ENCODE measurements at regions not wholly inside any gene's neighbourhood (a gene's known extent, or its start where the extent isn't known, plus 50 kb on each side); places are given as distances from the start of the nearest gene placed in this dataset.
A peak's percentile ranks its signal among the peaks of the same experiment; 100 is the strongest.
"Not testable (repeated sequence)": the region's sequence is repeated elsewhere in the genome, so short reads cannot be mapped to it uniquely, and the experiment has no call there.

- no peak for ATAC-seq
These were observed 415.1 kb downstream of the TMEM121 start for GRCh38 chr14:105941226-105942166.

- not testable (repeated sequence) for ATAC-seq
These were observed 416.3 kb downstream of the TMEM121 start for GRCh38 chr14:105942725-105943124.

DNA sequence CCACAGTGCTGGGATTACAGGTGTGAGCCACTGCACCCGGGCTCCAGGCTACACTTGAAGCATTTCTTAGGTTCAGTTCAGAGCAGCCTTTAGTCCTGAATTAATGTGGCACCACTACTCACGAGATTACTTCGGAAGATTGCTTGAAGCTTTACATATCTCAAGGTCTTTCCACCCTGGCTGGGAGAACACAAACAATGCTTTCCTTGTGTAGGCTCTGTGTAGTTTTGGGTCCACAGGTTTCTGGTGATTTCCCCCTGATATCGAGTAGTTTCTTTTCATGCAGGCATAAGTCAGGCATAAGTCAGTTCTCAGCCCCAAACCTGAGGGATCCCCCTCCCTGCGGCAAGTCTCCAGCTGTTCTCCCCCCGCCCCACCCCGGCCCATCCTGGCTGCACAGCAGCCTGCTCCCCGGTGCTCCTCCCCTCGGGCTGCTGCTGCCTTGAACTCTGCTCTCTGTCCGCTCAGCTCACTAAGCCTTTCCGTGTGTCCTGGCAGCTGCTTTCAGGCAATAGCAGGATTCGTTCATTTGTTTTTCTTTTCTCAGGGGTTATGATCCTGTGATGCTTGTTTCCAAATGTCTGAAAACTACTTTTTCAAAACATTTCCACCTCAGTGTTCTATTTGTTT lies 417.7 kb downstream of the TMEM121 start:
- ATAC-seq: no peak

- ATAC-seq: peak; percentile 80
These were observed 418.5 kb downstream of the TMEM121 start for GRCh38 chr14:105944632-105945610.

DNA sequence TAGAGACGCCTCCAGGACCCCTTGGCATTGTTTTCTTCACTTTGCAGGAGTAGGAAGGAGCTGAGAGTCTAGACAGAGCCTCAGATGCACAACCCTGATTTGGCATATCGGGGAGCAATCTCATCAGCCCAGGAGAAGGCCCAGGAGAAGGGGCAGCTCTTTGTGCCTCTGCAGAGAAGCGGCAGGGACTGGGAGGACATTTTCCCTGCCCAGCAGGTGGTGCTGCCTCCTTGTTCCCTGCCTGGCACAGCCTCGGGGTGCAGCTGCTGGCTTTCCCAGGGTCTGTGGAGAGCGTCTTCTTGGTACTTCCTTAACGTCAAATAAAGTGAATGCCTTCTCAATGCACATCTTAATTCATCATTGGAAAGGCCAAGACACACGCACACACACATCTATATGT lies 419.5 kb downstream of the TMEM121 start:
- ATAC-seq: no peak

DNA sequence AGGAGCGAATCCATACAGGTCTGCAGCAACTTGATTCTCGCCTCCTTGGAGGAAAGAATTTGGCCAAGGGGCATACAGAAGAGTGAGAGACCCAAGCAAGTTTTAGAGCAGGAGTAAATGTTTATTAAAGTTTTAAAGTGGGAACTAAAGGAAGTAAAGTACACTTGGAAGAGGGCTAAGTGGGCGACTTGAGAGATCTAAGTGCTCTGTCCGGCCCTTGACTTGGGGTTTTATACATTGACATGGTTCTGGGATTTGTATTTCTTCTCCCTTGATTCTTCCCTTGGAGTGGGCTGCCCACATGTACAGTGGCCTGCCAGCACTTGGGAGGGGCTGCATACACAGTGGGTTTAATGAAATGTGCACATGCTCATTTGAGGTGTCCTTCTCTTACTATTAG lies 421.2 kb downstream of the TMEM121 start:
- no peak for ATAC-seq

DNA sequence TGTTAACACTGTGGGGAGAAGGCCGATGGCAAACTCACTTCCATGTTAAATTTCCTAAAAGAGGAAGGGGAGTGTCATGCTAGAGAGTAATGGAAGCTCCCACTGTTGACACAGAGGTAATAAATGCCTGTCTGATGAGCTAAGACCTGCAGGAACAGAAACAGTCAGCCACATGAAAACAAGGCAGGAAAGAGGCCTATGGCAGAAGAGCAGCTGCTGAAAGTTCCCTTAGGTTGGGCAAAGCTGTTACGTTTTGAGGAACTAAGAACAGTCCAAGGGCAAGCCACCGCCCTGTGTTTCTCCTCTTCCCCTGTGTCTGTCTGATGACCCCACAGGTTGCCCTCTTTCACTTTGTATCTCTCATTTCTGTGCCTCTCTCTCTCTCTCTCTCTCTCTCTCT lies 422.6 kb downstream of the TMEM121 start:
- not testable (repeated sequence) for ATAC-seq

- ATAC-seq: not testable (repeated sequence)
These were observed 424.0 kb downstream of the TMEM121 start for GRCh38 chr14:105950364-105950892.

- no peak for ATAC-seq
These were observed 425.0 kb downstream of the TMEM121 start for GRCh38 chr14:105951399-105951798.

- no peak for ATAC-seq
These were observed 425.8 kb downstream of the TMEM121 start for GRCh38 chr14:105952222-105952621.

DNA sequence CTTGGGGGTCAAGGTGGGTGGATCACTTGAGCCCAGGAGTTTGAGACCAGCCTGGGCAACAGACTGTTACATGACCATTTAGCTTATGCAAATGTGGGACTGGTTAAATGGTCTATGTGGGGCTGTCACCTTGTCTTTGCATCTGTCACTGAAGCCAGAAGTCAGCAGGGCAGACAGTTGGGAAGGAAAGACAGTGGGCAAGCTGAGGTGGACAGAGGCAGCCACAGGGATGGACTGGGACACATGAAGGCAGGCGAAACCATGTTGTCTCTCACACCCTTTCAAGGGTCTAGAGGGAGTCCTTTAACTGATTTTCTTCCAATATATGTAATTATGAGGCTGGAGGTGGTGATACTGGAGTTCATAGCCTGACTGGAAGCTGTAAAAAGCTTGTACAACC lies 426.4 kb downstream of the TMEM121 start:
- no peak for ATAC-seq

DNA sequence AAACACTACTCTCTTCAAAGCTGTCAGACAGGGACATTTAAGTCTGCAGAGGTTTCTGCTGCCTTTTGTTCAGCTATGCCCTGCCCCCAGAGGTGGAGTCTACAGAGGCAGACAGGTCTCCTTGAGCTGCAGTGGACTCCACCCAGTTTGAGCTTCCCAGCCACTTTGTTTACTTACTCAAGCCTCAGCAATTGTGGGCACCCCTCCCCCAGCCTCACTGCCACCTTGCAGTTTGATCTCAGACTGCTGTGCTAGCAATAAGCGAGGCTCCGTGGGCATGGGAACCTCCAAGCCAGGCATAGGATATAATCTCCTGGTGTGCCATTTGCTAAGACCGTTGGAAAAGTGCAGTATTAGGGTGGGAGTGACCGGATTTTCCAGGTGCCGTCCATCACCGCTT lies 435.2 kb downstream of the TMEM121 start:
- ATAC-seq: not testable (repeated sequence)

DNA sequence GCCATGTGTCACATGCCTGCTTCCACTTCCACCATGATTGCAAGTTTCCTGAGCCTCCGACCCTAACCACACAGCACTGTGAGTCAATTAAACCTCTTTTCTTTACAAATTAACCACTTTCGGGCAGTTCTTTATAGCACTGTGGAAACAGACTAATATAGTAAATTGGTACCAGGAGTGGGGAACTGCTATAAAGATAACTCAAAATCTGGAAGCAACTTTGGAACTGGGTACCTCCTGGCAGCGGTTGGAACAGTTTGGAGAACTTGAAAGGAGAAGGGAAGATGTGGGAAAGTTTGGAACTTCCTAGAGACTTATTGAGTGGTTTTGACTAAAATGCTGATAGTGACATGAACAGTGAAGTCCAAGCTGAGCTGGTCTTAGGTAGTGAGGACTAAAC lies 436.1 kb downstream of the TMEM121 start:
- ATAC-seq: no peak

DNA sequence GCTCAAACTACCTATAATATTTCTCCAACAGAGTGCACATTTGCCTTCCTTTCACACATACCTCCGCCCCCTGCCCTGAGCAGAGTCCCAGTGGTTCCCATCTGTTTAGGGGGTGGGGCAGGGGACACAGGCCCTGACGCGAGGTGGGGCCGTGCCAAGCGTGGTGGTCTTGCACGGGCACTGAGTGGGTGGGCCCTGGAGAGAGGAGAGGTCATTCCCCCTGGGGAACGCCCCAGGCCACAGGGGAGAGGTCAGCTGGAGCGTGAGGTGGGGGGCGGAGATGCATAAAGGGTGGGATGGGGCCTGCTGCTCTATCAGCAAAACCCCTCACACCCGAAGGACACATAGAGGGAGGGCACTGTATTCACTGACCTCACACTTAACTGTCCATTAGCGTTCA lies 441.9 kb downstream of the TMEM121 start:
- ATAC-seq: no peak

- not testable (repeated sequence) for ATAC-seq
These were observed 442.6 kb downstream of the TMEM121 start for GRCh38 chr14:105969026-105969425.

DNA sequence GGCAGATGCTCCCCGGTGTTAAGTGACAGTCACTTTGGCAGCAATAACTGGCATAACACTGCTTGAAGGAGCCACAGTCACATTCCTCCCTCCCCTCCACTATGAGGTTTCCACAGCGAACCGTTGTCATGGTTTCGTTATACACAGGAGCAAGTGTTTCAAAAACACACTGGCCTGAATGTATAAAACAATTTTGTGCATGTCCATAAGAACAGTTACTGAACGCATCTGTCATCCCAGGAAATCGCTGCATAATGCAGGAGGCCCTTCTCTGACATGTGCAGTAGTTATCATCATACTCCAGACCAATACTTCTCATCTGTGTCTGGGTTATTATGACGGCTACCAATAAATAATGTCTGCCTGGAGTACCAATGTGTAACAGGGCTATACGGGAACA lies 444.4 kb downstream of the TMEM121 start:
- ATAC-seq: not testable (repeated sequence)

- ATAC-seq: no peak
These were observed 445.5 kb downstream of the TMEM121 start for GRCh38 chr14:105971593-105972500.

DNA sequence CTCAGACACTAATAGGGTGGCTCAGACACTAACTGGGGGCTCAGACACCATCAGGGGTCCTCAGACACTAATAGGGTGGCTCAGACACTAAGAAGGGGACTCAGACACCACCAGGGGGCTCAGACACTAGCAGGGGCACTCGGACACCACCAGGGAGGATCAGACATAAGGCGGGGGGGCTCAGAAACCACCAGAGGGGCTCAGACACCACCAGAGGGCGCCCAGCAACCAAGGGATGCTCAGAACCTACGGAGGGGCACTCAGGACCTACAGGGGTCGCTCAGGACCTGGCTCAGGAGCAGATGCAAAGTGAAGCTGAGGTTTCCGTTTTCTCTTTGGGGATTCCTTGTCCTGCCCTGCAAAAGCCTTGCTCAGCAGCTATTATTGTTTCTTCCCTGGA lies 448.5 kb downstream of the TMEM121 start:
- ATAC-seq: no peak

DNA sequence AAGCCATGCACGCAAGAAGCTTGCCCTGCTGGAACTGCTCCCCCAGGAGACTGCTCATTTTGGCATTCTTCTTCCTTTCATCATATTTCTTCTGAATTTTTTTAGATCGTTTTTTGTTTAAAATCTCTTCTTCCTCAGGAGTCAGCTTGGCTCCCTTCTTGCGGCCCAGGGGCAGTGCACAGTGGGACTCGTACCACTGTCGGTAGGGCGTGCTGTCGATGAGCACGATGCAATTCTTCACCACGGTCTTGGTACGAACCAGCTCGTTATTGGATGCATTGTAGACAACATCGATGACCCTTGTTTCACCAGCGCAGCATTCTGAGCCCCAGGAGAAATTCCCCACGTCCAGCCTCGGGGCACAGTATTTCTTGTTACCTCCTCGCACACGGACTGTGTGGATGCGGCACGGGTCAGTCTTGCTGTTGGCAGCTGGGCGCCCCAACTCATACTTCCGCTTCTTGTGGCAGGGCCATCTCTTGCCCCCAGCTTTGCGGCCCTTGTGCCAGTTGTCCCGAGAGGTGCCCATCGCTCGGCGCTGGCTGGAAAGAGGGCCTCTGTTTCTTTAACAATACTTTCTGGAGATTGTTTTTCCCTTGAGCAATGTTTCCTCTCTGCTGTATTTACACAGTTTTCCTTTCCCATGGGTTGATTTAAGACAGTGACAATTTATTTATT lies 452.4 kb downstream of the TMEM121 start:
- ATAC-seq: no peak

GRCh38 chr14:105979446-105979845 lies 453.1 kb downstream of the TMEM121 start:
- no peak for ATAC-seq

DNA sequence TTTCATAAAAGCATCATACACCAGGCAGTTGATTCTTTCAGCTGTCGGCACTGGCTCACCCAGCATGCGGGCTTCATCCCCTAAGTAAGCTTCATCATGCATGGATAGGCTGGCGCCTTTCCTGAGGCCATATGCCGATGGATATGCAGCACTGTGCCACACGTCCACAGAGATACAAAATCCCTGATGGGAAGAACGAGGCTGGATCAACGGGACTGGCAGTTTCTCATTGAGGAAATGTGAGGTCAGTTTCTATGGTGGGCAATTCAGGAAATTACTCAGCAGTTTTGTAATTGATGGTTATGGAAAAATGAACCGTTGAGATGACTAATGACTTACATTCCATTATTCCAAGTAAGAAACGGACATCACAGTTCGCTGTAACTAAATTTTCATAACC lies 453.8 kb downstream of the TMEM121 start:
- ATAC-seq: no peak
